GM21529 (cell line): ENCODE measurements at regions not wholly inside any gene's neighbourhood (a gene's known extent, or its start where the extent isn't known, plus 50 kb on each side); places are given as distances from the start of the nearest gene placed in this dataset.

ENCODE experiments used
- ATAC-seq: cut with Tn5 transposase; IDR thresholded peaks from one replicate; pipeline ENCODE4 v1.9.1; 2021; ENCODE audit not compliant: unreplicated experiment

DNA sequence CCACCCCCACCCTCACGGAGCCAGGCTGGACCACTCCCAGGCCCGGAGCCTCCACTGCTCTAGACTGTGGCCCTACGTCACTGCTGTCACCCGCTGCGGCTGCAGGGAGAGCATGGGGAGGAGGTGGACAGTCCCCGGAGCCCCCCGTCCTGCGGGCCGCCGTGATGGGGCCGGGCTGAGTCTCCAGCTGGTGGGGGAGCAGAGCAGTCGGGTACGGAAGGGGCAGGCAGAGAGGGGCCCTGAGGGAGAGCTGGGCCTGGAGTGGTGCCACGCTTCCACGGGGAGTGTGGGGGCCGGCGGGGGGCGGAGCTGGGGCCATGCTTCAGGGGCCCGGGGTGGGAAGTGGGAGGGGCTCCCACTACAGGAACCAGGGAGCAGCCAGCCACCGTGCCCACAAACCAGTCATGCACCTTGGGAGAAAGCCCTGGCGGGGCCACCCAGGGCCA lies 98.9 kb upstream of the KCNK1 start:
- no peak for ATAC-seq

DNA sequence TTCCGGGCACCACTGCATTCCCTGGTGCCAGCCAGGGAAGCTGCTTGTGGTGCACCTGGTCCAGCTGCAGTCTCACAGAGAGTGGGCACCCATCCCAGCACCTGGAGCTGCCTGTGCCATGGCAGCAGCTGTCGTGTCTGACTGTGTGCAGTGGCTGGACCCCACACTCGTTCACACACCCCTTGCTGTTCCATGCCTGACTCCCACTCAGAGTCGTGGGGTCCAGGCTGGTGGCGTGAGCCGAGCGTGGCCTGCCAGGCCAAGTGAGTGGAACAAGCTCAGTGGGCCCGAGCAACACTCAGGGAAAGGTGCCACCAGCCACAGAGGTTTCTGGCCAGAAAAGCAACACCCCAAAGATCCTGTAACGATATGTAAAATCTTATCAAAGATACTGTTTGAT lies 97.2 kb upstream of the KCNK1 start:
- ATAC-seq: no peak

DNA sequence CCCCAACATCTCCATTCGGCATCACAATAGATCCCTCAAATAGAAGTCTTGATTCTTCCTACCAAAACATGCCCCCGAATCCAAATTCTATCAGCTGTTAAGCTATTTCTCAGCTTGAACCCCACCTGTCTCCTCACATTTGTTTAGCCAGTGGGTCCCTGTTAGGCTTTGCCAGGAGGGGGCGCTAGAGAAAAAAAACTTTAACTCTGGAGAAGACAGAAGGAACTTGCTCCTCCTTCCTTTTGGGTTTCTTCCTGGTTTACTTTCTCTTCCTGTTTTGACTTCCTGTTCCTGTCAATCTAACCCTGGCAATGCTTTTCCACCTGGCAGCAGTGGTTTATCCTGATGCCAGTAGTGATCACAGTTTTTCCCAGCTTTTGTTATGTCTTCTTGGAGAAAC lies 95.6 kb upstream of the KCNK1 start:
- ATAC-seq: no peak

DNA sequence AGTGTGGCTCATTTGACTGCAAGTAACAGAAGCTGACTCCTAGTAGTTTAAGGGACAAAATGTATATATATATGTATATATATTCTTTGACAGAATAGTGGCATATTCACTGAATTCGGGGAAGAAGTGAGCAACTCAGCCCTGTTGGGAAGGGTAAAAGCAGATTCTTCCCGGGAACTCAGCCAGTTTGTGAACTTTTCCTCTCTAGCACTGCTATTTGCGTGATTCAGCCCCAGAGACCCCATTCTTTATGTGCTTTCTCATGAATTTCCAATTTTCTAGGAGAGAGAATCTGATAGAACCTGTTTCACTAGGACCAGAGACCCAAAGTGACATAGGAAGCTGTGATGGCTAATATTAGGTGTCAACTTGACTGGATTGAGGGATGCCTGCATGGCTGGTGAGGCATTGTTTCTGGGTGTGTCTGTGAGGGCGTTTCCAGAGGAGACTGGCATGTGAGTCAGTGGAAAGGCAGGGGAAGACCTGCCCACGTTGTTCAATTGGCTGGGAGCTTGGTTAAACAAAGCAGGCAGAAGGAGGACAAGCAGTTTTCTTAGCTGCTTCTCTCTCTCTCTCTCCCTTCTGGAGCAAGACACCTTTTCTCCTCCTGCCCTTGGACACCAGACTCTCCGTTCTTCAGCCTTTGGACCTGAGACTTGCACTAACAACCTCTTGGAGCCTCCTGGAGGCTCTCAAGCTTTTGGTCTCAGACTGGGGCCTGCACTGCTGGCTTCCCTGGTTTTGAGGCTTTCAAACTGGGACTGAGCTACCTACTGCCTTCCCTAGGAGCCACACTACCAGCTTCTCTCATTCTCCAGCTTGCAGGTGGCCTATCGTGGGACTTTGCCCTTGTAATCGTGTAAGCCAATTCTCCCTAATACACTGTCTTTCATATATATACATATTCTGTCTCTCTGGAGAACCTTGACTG lies 93.4 kb upstream of the KCNK1 start:
- ATAC-seq: no peak

DNA sequence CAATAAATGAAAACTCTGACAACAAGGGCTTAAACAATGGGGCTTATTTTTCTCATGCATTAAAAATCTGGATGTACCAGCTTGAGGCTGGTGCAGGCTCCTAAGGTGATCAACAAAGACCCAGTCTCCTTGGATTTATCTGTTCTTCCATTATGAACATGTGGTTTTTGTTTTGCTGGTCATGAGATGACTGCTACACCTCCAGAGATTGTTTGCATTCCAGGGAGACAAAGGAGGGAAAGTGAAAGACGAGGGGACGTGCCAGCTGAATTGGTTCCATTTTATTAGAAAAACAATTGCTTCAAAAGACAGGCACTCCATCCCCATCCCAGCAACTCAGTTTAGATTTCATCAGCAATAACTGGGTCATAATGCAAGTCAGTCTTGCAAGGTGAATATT lies 90.9 kb upstream of the KCNK1 start:
- ATAC-seq: no peak

DNA sequence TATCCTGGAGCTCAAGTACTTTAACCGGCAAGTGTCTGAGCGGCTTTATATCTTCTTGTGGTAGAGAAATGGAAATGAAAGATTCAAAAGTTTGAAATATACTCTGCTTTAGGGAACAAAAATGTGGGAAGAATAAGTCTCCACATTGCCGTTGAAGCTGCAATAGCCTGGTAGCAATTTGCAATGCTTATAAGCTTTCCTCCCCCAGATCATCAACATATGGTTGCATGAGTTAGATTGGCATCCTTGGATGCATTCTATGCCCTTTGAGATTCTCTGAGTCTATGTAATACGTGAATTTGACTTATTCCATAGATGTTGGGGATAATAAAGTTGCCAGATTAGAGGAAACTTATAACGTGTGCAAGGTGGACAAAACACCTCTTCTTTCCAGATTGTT lies 86.1 kb upstream of the KCNK1 start:
- ATAC-seq: no peak

DNA sequence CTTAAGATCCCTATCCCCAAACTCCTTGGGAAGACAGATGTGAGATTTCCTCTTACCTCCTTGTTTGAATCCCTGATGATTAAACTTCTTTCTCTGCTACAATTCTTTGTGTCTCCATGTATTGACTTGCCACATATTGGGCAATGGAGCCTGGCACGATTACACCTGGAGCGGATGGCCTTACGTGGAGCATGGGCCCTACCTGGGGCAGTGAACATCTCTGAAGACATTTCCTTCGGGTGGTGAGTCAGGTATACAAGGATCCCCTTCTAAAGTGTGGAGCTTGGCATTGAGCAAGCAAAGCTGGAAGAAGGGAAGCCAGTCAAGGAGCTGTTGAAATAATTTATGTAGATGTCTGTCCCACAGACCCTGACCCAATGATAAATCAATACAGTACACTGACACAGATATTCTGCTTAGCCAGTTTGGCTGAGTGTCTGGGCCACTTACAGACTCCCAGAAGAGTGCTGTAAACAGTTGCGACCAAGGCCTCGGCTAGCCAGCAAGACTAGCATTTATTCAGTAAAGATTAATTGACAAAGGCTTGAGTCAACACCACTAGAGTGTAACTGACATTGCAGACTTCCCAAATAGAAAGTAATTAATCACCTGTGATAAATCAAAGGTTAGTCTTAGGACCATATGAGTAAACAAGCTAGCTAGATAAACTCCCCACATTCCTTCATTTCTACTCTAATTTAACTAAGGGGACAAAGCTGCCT lies 83.1 kb upstream of the KCNK1 start:
- ATAC-seq: no peak

DNA sequence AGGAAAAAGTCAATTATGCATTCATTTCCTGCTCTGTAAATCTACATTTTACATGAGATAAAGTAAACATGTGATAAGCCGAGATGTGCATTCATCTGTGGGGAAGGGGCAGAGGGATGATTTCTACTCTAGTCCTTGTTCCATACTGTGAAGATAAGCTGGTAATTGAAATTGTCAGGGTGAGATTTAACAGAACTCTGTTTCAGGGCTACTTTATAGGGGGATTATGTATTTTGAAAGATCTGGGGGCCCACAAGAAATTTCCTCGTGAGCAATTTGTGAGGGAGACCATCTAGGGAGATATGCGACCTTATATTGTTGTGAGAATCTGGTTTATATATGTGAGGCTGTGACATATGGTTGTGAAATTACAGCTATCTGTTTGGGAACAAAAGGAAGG lies 73.1 kb upstream of the KCNK1 start:
- no peak for ATAC-seq

DNA sequence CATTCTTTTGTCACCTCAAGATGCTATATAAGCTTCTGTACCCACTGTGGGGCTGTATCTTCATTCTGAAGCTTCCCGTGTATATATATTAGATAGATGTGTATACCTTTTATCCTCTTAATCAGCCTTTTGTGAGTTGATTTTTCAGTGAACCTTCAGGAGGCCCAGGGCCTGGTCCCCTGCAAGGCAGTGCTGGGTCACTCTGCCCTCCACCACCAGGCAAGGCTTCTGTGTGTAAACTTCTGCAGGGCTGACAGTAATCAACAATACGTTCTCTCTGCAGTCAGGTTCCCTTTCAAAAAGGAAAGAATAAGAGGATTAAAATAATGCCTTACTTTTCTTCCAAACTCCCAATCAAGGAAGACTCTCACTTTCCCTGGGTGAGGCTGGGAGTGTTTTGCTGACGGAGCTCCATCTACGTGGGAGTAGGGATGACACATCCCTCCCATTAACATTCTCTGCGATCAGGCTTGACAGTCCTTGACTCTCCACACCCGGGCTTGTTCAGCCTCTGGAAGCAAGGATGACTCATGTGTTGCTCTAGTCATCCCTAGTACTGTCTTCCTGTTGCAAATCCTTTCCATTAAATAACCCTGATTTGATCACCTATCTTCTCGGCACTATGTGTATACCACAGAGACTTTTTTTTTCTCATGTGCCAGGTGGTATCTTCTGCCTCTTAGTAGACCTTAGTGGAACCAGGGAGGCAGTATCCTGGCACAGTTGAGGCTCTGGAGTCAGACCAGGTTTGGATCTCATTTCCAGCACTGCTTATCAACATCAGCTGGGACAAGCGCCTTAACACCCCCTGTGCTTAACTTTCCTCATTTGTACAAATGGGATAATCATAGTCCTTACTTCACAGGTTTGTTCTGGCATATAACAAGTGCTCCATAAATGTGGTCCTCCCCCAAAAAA lies 70.3 kb upstream of the KCNK1 start:
- ATAC-seq: no peak

DNA sequence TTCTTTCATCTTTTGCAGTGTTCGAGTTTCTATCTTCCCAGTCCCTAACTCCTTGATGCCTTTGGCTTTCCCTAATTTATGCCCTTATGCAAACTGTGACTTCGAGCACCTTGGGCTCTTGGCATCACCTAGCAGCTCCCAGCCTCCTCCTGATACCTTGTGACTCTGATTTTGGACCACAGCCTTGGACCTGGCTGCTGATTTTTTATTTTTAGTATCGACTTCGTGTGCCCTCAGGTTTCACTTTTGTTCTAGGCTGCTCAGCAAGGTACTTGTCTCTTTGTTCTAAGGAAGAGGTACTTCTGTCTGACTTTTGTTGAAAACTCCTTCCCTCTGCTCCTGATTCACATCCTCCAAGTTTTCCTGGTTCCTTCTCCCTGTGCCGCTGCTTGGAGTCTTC lies 69.6 kb upstream of the KCNK1 start:
- no peak for ATAC-seq

DNA sequence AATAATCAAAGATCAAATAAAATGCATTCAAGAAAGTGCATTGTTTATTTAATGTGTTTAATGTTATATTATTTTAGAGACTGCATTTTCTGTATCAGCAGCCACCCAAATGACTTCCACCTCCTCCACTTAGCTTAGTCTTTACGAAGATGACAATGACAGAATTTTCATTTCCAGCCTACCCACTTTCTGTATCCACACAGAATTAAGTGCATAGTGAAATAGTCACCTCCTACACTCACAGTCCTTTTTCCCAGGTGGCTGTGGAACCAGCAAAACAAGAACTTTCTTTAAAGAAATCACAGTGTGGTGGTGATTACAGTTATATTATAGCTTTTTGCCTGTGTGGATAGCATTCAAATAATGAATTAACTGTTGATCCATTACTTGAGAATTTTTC lies 66.2 kb upstream of the KCNK1 start:
- no peak for ATAC-seq

DNA sequence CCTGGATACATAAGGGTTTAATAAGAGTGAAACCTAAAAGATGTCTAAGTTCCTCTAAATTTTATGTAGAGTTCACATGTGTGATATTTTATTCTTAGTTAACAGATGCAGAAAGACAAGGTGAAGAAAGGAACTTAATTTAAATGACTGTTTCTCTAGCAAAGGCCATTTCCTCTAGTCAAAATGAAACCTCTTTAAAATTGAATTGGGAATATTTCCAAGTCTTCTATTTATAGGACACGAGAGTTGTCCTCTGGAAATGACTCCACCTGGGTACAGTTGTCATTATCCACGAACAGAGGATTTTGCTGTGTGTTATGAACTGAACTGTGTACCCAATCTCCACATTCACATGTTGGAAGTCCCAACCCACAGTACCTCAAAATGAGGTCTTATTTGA lies 64.5 kb upstream of the KCNK1 start:
- no peak for ATAC-seq

DNA sequence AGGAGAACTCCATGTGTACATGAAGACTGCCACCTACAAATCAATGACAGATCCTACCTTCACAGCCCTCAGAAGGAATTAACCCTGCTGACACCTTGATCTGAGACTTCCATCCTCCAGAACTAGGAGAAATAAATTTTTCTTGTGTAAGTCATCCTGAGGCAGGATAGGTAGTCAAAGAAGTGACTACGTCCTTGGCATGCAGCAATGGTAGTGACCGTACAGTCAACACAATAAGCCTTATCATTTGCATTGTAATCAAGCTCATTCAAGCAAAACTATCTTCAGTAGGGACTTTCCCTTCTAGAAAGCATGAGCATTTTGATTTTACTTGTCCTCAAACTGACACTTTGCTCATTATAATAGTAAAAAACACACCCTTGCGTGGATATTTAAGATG lies 64.0 kb upstream of the KCNK1 start:
- no peak for ATAC-seq

DNA sequence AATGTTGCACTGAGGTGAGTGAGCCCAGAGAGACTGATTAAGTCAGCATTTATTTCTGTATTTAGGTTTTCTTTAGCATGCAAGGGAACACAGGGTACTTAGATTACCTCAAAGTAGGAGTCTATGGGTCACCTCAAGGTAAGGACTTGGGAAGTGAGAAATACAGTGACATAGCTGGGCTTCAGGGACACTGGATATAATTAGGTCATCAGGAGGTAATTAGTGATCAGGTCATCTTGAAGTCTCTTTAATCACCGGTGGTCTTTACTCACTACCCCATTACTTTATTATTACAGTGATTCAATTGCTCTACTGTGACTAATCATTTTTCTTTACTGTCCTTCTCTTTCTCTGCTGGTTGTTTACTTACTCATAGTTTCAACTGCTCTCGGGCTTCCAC lies 59.9 kb upstream of the KCNK1 start:
- ATAC-seq: no peak

DNA sequence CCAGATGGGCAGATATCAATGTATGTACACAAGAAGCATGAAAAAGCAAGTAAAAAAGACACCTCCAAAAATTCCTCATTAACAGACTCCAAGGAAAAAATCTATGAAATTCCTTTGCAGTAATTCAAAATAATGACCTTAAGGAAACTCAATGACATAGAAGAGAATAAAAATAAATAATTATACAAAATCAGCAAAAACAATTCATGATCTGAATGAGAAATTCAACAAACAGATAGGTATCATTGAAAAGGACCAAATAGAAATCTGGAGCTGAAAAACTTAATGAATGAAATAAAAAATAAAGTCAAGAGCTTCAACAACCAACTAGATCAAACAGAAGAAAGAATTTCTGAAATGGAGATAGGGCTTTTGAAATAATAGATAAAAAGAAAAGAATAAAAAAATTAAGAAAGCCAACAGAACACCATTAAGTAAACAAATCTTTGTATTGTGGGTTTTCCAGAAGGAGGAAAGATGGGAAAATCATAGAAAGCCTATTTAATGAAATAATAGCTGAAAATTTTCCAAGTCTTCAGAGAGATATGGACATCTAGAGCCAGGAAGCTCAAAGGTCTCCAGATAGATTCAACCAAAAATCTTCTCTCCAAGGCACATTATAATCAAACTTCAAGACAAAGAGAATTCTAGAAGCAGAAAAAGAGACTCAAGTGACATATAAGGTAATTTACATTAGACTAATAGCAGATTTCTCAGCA lies 52.0 kb upstream of the KCNK1 start:
- no peak for ATAC-seq
